Sigmoid colon (tissue), 6 donors: ENCODE measurements at regions not wholly inside any gene's neighbourhood (a gene's known extent, or its start where the extent isn't known, plus 50 kb on each side); places are given as distances from the start of the nearest gene placed in this dataset.

Source experiments
- DNase-seq: peaks from one replicate; pipeline ENCODE4 v3.0.0-alpha.2; 2019
- H3K27ac ChIP-seq, 4 donors: fragments of 200-600 bp; sonication (generic); one replicate each; pipeline ENCODE4 v1.5.1; 2016 to 2019; ENCODE audit warnings: mild to moderate bottlenecking in 1 of 4
- H3K27me3 ChIP-seq, 3 donors: fragments of 200-600 bp; sonication (generic); one replicate each; pipeline ENCODE4 v1.5.1; 2019; ENCODE audit warnings: mild to moderate bottlenecking in 1 of 3
- H3K36me3 ChIP-seq, 4 donors: fragments of 200-600 bp; sonication (generic); one replicate each; pipeline ENCODE4 v1.5.1; 2016 to 2019
- H3K4me1 ChIP-seq, 4 donors: fragments of 200-600 bp; sonication (generic); one replicate each; pipeline ENCODE4 v1.5.1; 2017 to 2019
- H3K4me3 ChIP-seq, 4 donors: fragments of 200-600 bp; sonication (generic); one replicate each; pipeline ENCODE4 v1.5.1; 2017 to 2019; ENCODE audit warnings: mild to moderate bottlenecking in 2 of 4, moderate library complexity in 1 of 4
- H3K9me3 ChIP-seq, 4 donors: fragments of 200-600 bp in 3 of 4; sonication (generic) in 3 of 4; one replicate each; pipeline versions ENCODE4 v1.5.1 to v1.6.1; 2013 to 2019
- EP300 ChIP-seq, 4 donors: sonication (generic); formaldehyde crosslinking; IDR thresholded peaks; one replicate each; pipeline ENCODE4 v1.6.1; 2017; ENCODE audit warnings: antibody characterized with exemption in 4 of 4
- POLR2A ChIP-seq, 2 donors: fragments of 450-650 bp; IDR thresholded peaks; one replicate each; pipeline ENCODE4 v1.6.1; 2016; ENCODE audit warnings: antibody characterized with exemption in 2 of 2, mild to moderate bottlenecking in 2 of 2, moderate library complexity in 2 of 2
- POLR2AphosphoS5 ChIP-seq, 4 donors: sonication (generic); formaldehyde crosslinking; IDR thresholded peaks; one replicate each; pipeline ENCODE4 v1.6.1; 2017; ENCODE audit warnings: antibody characterized with exemption in 4 of 4
- WGBS, 2 donors: extraction: QIAGEN DNeasy Blood & Tissue Kit; methylation state at CpG; one replicate each; pipeline ENCODE4 v1.1.7; 2013; 5-methylcytosine and 5-hydroxymethylcytosine counted together
- intact Hi-C: fragments of 100-400 bp; cut with DNase I; formaldehyde crosslinking; loops from one replicate; pipeline ENCODE4 v1.15.1; 2023
- TF ChIP-seq, protein P1 (sequence below), 4 experiments: fragments of 450-650 bp in 3 of 4; fragments of 200-600 bp in 1 of 4; IDR thresholded peaks; one replicate each; pipeline ENCODE4 v1.5.1; 2016 to 2019; ENCODE audit warnings: antibody characterized with exemption in 4 of 4, mild to moderate bottlenecking in 3 of 4, moderate library complexity in 2 of 4
- donor health status: healthy with polysubstance abuse.
- donor health status: healthy.

DNA sequence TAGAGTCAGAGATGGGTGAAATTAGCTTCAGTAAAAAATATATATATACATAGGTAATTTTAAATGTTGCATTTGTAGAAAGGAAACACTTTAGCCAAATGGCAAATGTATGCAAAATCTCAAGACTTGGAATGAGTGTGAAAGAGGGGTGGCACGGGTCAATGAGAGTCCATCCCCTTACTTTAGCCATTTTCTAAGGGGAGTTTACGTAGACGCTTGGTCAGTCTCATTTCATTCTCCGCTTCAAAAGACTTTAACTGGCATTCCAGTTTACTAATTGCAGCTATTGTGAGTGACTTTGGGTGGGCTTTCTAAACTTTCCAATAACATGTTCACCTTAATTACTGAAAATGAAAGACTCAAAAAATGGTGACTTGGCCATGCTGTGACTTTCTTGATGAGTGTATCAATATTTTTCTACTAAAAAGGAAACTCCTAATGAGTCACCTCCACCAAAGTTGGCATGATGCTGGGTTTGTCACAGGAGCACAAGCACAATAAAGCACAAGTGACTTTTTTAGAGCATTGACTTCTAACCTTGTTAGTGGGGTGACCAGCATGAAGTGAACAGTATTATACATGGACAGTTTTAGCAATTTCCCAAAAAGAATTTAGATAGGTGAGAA, 356.0 kb upstream of the RASGEF1B start:
- 87 to 93% methylated on average over 4 of the region's 4 CpGs for WGBS, 2 donors
- no peaks in the 10 kb centered on the region for H3K9me3 ChIP-seq
- no peaks in the 10 kb centered on the region for H3K27me3 ChIP-seq
- DNase-seq, result no peak
- no peak overlapping the region for H3K27ac ChIP-seq
- H3K4me1 ChIP-seq, result no peaks in the 10 kb centered on the region
- no peak overlapping the region for H3K4me3 ChIP-seq
- no peaks in the 10 kb centered on the region for H3K36me3 ChIP-seq
- TF ChIP-seq, protein P1, sequence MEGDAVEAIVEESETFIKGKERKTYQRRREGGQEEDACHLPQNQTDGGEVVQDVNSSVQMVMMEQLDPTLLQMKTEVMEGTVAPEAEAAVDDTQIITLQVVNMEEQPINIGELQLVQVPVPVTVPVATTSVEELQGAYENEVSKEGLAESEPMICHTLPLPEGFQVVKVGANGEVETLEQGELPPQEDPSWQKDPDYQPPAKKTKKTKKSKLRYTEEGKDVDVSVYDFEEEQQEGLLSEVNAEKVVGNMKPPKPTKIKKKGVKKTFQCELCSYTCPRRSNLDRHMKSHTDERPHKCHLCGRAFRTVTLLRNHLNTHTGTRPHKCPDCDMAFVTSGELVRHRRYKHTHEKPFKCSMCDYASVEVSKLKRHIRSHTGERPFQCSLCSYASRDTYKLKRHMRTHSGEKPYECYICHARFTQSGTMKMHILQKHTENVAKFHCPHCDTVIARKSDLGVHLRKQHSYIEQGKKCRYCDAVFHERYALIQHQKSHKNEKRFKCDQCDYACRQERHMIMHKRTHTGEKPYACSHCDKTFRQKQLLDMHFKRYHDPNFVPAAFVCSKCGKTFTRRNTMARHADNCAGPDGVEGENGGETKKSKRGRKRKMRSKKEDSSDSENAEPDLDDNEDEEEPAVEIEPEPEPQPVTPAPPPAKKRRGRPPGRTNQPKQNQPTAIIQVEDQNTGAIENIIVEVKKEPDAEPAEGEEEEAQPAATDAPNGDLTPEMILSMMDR (IDR thresholded peaks at IDR 0.05), result no peak
- TF ChIP-seq EP300 (IDR thresholded peaks at IDR 0.05), result no peak
- TF ChIP-seq POLR2AphosphoS5 (IDR thresholded peaks at IDR 0.05), result no peak
- no peak for TF ChIP-seq POLR2A (IDR thresholded peaks at IDR 0.05)
- intact Hi-C loops, result no loop called here

DNA sequence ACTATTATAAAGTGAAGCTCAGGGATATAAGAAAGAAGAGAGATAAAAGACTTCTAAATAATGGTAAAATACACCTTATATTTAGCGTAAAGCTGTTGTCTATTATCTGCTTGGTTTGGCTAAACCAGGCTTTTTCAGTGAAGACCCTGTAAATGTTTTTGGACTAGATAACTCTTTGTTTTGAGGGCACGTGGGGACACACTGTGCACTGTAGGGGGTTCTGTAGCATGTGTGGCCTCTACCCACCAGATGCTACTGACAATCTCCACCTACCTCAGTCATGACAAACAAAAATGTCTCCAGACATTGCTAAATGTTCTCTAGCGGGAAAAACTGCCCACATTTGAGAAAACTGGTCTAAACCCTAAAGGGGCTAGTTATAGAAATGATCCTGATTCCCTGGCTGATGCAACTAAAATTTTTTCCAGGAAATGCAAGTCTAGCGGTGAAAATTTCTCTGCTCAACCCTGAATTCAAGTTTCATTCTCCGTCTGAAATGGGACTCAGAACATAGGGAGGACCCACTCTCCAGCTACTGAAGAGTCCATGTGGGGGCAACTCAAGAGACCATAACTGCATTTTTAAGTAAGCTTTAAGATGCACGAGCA, 355.2 kb upstream of the RASGEF1B start:
- no peak overlapping the region for H3K4me3 ChIP-seq
- H3K36me3 ChIP-seq, result no peaks in the 10 kb centered on the region
- no peaks in the 10 kb centered on the region for H3K4me1 ChIP-seq
- intact Hi-C loops, result no loop called here
- 71 to 76% methylated on average over 6 of the region's 6 CpGs for WGBS, 2 donors
- H3K27ac ChIP-seq, result no peak overlapping the region
- no peaks in the 10 kb centered on the region for H3K27me3 ChIP-seq
- TF ChIP-seq POLR2AphosphoS5 (IDR thresholded peaks at IDR 0.05) (no peak), POLR2A (IDR thresholded peaks at IDR 0.05) (no peak), EP300 (IDR thresholded peaks at IDR 0.05) (no peak)
- TF ChIP-seq, protein P1 (IDR thresholded peaks at IDR 0.05), result no peak
- DNase-seq, result no peak
- H3K9me3 ChIP-seq, result no peaks in the 10 kb centered on the region

DNA sequence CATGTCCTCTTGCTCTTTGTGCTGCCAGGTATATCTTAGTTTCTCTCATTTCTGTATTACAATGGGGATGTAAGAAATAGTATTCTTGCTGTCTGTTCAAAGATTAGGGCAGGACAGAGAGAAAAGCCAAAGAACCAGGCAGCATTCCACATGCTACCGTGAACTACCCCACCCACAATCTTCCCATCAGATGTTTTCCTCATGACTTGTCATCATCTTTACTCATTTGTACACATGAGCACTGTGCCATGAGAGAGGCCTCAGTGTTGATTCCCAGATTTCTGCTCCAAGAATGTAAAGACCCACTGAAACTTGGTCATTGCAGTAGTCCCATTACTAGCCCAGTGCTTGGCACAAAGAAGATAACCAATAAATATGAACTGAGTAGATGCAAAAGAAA, 354.6 kb upstream of the RASGEF1B start:
- WGBS, 2 donors, result 70 to 77% methylated on average over 1 of the region's 1 CpG
- H3K4me3 ChIP-seq, result no peak overlapping the region
- TF ChIP-seq, protein P1 (IDR thresholded peaks at IDR 0.05), result no peak
- TF ChIP-seq POLR2A (IDR thresholded peaks at IDR 0.05), result no peak
- TF ChIP-seq EP300 (IDR thresholded peaks at IDR 0.05), result no peak
- TF ChIP-seq POLR2AphosphoS5 (IDR thresholded peaks at IDR 0.05), result no peak
- intact Hi-C loops, result no loop called here
- no peak overlapping the region for H3K27ac ChIP-seq
- no peak for DNase-seq
- H3K4me1 ChIP-seq, result no peaks in the 10 kb centered on the region
- no peaks in the 10 kb centered on the region for H3K27me3 ChIP-seq
- H3K36me3 ChIP-seq, result no peaks in the 10 kb centered on the region
- no peaks in the 10 kb centered on the region for H3K9me3 ChIP-seq

DNA sequence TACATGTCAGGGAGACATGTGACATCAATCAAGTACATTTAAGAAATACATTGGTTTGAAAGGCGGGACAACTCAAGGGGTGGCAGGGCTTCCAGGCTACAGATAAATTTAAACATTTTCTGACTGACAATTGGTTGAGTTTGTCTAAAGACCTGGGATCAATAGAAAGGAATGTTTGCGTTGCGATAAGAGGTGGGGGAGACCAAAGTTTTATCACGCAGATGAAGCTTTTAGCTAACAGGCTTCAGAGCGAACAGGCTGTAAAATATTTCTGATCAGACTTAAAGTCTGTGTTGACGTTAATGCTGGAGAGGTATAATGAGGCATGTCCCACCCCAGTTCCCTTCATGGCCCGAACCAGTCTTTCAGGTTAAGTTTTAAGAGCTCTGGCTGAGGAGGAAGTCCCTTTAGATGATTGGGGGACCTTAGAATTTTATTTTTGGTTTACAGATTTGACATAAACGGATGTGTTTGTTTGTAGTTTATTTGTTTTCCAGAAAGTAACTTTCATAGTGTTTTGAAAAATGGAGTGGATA, 346.7 kb upstream of the RASGEF1B start:
- H3K27ac ChIP-seq, result no peak overlapping the region
- no peak overlapping the region for H3K4me3 ChIP-seq
- WGBS, 2 donors, result 22 to 72% methylated on average over 8 of the region's 8 CpGs
- no peak for TF ChIP-seq POLR2AphosphoS5 (IDR thresholded peaks at IDR 0.05)
- TF ChIP-seq EP300 (IDR thresholded peaks at IDR 0.05), result no peak
- H3K9me3 ChIP-seq, result no peaks in the 10 kb centered on the region
- no peaks in the 10 kb centered on the region for H3K27me3 ChIP-seq
- H3K4me1 ChIP-seq, result peaks cover 0 to 5% (median 0%) of the 10 kb centered on the region in 4 donors
- DNase-seq, result no peak
- no peaks in the 10 kb centered on the region for H3K36me3 ChIP-seq
- intact Hi-C loops, result no loop called here

DNA sequence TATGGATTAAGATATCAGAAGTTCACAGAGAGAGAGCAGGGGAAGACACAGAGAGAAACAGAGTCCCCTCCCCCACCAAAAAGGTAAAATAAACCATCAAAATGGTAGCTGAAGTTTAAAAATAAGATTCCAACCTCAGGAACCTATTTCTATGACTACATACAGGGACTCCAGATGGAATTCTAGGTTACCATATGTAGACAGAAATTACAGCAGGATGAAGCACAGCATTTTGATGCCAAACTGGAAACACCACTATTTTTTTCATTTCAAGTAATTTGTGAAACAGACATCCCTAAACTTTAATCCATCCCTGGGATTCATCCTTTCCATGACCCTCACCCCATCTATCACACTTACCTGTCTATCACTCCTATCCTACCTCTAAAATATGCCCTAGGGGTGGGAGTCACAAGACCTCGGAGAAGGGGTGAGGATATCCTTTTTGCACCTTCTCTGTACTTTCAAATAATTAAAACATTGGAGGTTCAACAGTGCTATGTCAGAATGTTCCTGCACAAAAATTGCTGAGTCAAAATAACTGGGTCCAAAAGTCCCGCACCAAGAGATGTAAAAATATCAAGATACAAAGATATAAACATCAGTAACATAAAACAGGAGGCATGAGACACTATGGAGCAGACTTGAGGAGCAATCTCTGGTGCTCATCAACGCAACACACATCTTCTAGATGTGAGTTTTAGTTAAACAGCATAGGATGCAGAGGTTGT, 344.5 kb upstream of the RASGEF1B start:
- Histone ChIP-seq H3K9me3 (no peaks in the 10 kb centered on the region), H3K27ac (no peak overlapping the region), H3K27me3 (no peaks in the 10 kb centered on the region), H3K4me1 (peaks cover 0 to 5% (median 0%) of the 10 kb centered on the region in 4 donors), H3K4me3 (no peak overlapping the region), H3K36me3 (no peaks in the 10 kb centered on the region)
- DNase-seq, result no peak
- TF ChIP-seq, protein P1 (IDR thresholded peaks at IDR 0.05), result no peak
- TF ChIP-seq POLR2AphosphoS5 (IDR thresholded peaks at IDR 0.05), result peak in 1 of 4 donors; percentile 49
- 92 to 94% methylated on average over 3 of the region's 3 CpGs for WGBS, 2 donors
- intact Hi-C loops, result no loop called here
